ENCODE measurements at regions not wholly inside any gene's neighbourhood (a gene's known extent, or its start where the extent isn't known, plus 50 kb on each side); places are given as distances from the start of the nearest gene placed in this dataset.

GRCh38 chr3:163766112-163766511 lies 1312.2 kb downstream of the SI start (continued):
- no peak for TF ChIP-seq NR4A1 (CRISPR knock-in tag; IDR thresholded peaks at IDR 0.05)
- TF ChIP-seq NR4A1 (tag; IDR thresholded peaks at IDR 0.05) = no peak
- TF ChIP-seq GABPB2 (CRISPR knock-in tag; conservative IDR thresholded peaks at IDR 0.05) = no peak

- CTCF ChIA-PET (ENCODE audit: low intra/inter-chr PET ratio) = no interaction called here
- WGBS (ENCODE audit: insufficient coverage, low coverage, missing lambda C conversion rate) = 0% methylated on average over 1 of the region's 1 CpG
- H3K9me1 ChIP-seq (ENCODE audit: control insufficient read depth, insufficient read depth, low read length) = no peaks in the 10 kb centered on the region
- no peaks in the 10 kb centered on the region for H3K36me3 ChIP-seq (ENCODE audit: control insufficient read depth, insufficient read depth, low read length)
- POLR2A ChIA-PET = no interaction called here
- no peaks in the 10 kb centered on the region; the same call in 1 of the 2 replicates for H3K9me3 ChIP-seq (replicated peaks; ENCODE audit: control insufficient read depth, insufficient read depth, low read depth, low read length)
- no peaks in the 10 kb centered on the region for H3K27me3 ChIP-seq (ENCODE audit: control insufficient read depth in 2 of 2, insufficient read depth in 2 of 2, low read length in 2 of 2)
- H3K4me1 ChIP-seq (replicated peaks in 1 of 2; ENCODE audit: control insufficient read depth in 2 of 2, insufficient read depth in 2 of 2, low read length in 2 of 2) = no peaks in the 10 kb centered on the region
- no peaks in the 10 kb centered on the region for H3K79me2 ChIP-seq (ENCODE audit: control insufficient read depth, insufficient read depth, low read length)
- intact Hi-C loops (cut with micrococcal nuclease) = no loop called here
- H3K4me2 ChIP-seq (ENCODE audit: insufficient read depth, low read length) = no peak overlapping the region
- in situ Hi-C loops (cut with MboI) = no loop called here
- no peak overlapping the region for H3K4me3 ChIP-seq
- no peak overlapping the region for H3K9ac ChIP-seq (ENCODE audit: insufficient read depth in 1 of 2, low read depth in 2 of 2, low read length in 2 of 2)
- no peak overlapping the region for H2AFZ ChIP-seq (ENCODE audit: low read depth, low read length)
- H4K20me1 ChIP-seq (replicated peaks; ENCODE audit: control insufficient read depth, insufficient read depth, low read length) = no peaks in the 10 kb centered on the region
- DNase-seq (ENCODE audit: extremely low read depth in 1 of 4, low spot score in 3 of 4) (no peak), ATAC-seq (no peak), FAIRE-seq (no peak)
- no TSS peak for BruUV-seq (replicated peaks)
- no peak overlapping the region for H3K27ac ChIP-seq (ENCODE audit: extremely low read depth, low read depth, low read length)
- no peak for TF ChIP-seq SNRNP70 (optimal IDR thresholded peaks at IDR 0.05; ENCODE audit: low read depth, low read length)
- TF ChIP-seq, protein P1, sequence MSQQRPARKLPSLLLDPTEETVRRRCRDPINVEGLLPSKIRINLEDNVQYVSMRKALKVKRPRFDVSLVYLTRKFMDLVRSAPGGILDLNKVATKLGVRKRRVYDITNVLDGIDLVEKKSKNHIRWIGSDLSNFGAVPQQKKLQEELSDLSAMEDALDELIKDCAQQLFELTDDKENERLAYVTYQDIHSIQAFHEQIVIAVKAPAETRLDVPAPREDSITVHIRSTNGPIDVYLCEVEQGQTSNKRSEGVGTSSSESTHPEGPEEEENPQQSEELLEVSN (IDR thresholded peaks at IDR 0.05; ENCODE audit: borderline replicate concordance in 1 of 2, extremely low read depth in 1 of 2, insufficient read depth in 1 of 2, insufficient read length in 1 of 2, low read depth in 1 of 2, low read length in 1 of 2, poor library complexity in 1 of 2, severe bottlenecking in 1 of 2) = no peak
- TF ChIP-seq FOXP1 (CRISPR knock-in tag; IDR thresholded peaks at IDR 0.05) = no peak
- no peak for TF ChIP-seq ZNF165 (CRISPR knock-in tag; IDR thresholded peaks at IDR 0.05; ENCODE audit: borderline replicate concordance)
- no peak for TF ChIP-seq ZNF408 (CRISPR knock-in tag; IDR thresholded peaks at IDR 0.05; ENCODE audit: low read depth)
- no peak for TF ChIP-seq SRF (CRISPR knock-in tag; IDR thresholded peaks at IDR 0.05)
- TF ChIP-seq MTA1 (IDR thresholded peaks at IDR 0.05; ENCODE audit: borderline replicate concordance) = no peak
- TF ChIP-seq, protein P2, sequence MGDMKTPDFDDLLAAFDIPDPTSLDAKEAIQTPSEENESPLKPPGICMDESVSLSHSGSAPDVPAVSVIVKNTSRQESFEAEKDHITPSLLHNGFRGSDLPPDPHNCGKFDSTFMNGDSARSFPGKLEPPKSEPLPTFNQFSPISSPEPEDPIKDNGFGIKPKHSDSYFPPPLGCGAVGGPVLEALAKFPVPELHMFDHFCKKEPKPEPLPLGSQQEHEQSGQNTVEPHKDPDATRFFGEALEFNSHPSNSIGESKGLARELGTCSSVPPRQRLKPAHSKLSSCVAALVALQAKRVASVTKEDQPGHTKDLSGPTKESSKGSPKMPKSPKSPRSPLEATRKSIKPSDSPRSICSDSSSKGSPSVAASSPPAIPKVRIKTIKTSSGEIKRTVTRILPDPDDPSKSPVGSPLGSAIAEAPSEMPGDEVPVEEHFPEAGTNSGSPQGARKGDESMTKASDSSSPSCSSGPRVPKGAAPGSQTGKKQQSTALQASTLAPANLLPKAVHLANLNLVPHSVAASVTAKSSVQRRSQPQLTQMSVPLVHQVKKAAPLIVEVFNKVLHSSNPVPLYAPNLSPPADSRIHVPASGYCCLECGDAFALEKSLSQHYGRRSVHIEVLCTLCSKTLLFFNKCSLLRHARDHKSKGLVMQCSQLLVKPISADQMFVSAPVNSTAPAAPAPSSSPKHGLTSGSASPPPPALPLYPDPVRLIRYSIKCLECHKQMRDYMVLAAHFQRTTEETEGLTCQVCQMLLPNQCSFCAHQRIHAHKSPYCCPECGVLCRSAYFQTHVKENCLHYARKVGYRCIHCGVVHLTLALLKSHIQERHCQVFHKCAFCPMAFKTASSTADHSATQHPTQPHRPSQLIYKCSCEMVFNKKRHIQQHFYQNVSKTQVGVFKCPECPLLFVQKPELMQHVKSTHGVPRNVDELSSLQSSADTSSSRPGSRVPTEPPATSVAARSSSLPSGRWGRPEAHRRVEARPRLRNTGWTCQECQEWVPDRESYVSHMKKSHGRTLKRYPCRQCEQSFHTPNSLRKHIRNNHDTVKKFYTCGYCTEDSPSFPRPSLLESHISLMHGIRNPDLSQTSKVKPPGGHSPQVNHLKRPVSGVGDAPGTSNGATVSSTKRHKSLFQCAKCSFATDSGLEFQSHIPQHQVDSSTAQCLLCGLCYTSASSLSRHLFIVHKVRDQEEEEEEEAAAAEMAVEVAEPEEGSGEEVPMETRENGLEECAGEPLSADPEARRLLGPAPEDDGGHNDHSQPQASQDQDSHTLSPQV (IDR thresholded peaks at IDR 0.05) = no peak
- TF ChIP-seq HDGF (IDR thresholded peaks at IDR 0.05) = no peak
- TF ChIP-seq, protein P3, sequence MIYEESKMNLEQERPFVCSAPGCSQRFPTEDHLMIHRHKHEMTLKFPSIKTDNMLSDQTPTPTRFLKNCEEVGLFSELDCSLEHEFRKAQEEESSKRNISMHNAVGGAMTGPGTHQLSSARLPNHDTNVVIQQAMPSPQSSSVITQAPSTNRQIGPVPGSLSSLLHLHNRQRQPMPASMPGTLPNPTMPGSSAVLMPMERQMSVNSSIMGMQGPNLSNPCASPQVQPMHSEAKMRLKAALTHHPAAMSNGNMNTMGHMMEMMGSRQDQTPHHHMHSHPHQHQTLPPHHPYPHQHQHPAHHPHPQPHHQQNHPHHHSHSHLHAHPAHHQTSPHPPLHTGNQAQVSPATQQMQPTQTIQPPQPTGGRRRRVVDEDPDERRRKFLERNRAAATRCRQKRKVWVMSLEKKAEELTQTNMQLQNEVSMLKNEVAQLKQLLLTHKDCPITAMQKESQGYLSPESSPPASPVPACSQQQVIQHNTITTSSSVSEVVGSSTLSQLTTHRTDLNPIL (CRISPR knock-in tag; IDR thresholded peaks at IDR 0.05) = no peak
- no peak for TF ChIP-seq TRIM24 (IDR thresholded peaks at IDR 0.05)
- TF ChIP-seq TRIM28 (IDR thresholded peaks at IDR 0.05) = no peak
- TF ChIP-seq ILF3 (IDR thresholded peaks at IDR 0.05; ENCODE audit: borderline replicate concordance) = no peak
- no peak for TF ChIP-seq ZNF175 (CRISPR knock-in tag; IDR thresholded peaks at IDR 0.05; ENCODE audit: low read depth)
- no peak for TF ChIP-seq SNIP1 (IDR thresholded peaks at IDR 0.05; ENCODE audit: low read depth)
Measured at GRCh38 chr3:163753033-163753432, 1325.3 kb downstream of the SI start.
